CD4-positive, alpha-beta T cell treated with Interleukin-4 for 4 hours (primary cell): ENCODE measurements at regions not wholly inside any gene's neighbourhood (a gene's known extent, or its start where the extent isn't known, plus 50 kb on each side); places are given as distances from the start of the nearest gene placed in this dataset.
"Not testable (repeated sequence)": the region's sequence is repeated elsewhere in the genome, so short reads cannot be mapped to it uniquely, and the experiment has no call there.

Source experiments
- DNase-seq: peaks from one replicate; pipeline ENCODE4 v3.0.0-alpha.2; 2020

DNA sequence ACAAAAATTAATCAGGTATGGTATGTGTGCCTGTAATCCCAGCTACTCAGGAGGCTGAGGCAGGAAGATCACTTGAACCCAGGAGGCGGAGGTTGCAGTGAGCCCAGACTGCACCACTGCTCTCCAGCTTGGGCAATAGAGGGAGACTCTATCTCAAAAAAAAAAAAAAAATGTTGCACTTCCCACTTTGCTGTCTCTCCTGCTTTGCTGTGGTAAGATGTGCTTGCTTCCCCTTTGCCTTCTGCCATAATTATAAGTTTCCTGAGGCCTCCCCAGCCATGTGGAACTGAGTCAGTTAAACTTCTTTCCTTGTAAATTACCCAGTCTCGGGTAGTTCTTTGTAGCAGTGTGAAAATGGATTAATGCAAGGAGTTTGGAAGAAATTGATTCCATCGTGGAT is 120.3 kb upstream of the CFAP20DC start:
- not testable (repeated sequence) for DNase-seq

DNA sequence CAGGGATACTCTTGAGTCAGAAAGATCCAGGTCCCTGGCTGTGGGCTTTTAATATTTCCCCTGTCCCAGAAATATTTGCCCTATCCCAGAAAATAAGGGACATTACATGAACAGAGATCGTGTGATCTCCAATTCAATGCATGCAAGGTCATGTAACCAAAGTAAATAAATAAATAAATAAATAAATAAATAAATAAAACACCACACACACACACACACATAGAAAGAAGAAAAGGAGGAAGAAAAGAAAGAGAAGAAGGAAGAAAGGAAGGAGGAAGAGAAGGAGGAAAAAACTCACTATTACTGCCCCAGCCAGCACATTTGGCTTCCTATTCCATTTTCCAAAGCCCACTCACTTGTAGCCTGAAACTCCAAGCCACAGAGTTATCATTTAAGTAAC is 117.9 kb upstream of the CFAP20DC start:
- no peak for DNase-seq

DNA sequence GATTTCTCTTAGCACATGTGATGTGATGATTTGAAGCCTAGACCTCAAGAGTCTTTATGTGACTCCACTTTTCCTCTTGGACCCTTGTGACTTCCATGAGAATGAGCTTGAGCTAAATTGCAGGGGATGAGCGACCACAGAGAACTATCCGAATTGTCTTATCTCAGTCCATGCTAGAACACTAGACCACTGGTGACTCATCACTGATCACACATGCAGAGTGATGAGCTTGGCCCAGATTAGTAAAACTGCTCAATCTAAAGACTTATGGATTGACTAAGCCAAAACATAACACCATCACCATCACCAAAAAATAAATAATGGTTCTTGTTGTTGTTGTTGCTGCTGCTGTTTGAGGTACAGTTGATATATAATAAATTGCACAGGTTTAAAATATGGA is 114.1 kb upstream of the CFAP20DC start:
- DNase-seq, result no peak

DNA sequence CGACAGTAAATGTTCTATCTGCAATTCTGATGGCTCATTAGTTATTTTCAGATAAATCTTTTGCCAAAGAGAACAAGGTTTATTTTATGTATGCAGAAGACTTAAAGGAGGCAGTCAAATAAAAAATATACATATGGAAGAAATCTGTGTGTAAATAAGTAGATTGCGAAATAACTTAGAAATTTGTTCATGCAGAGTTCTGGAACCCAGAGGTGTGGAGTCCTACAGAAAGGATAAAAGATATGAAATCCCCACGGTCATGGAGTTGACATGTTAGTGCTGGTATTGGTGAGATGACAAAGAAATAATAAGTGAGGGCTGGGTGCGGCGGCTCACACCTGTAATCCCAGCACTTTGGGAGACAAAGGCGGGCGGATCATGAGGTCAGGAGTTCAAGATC is 111.2 kb upstream of the CFAP20DC start:
- no peak for DNase-seq

DNA sequence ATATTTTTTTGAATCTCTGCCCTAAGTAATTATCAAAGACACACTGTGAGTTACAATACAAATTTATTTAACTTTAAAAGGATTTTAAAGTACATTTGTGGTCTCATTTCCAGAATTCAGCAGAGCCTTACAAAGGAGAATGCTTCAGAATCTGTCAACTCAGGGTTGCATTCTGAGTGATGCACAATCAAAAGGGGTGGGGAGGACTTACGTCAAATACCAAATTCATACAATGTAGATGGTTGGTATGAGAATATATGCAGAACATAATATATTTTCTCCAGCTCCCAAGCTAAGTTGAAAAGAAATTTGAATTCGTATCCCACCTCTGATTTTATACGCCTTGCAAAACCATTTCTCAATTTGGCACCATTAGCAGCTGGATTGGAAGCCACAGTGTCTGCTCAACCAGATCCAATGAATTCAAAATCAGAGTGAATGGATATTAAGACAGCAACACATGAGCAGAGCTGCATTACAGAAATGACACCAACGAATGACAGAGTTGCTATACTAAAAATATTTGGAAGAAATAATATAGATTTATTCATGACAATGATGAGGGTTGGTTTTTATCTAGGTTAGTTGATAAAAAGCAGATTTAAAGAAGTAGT is 110.4 kb upstream of the CFAP20DC start:
- DNase-seq, result no peak

DNA sequence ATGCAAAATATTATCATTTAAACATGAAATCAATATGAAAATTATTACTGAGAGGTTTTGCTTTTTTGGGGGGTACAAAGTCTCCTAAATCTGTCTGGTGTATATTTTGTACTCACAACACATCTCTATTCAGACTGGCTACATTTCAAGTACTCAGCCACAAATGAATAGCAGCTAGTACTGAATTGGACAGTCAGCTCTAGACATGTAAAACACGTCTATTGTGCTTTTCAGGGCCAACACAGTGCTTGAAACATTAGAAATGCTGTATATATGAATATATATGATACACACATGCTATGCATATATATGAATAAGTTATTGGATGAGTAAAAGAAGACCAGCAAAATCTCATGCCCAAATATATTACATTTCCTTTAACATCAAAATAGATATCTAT is 103.8 kb upstream of the CFAP20DC start:
- DNase-seq, result no peak

DNA sequence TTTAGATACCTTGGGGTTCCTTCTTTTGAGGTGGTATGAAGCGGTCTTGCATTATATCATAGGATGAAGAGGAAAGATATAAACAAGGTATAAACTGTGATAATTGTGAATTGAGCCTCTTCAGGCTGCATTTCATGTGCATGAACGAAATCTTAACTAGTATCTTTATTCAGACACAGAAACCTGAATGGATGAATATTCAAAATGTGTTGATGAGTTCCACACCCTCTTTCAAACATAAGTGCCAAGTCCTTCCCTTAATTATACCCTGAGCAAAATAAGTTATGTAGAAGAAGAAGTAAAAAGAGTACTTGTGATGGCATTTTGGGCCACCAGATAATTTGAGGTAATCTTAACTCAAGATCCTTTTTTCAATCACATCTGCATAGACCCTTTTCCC is 103.1 kb upstream of the CFAP20DC start:
- DNase-seq, result no peak

DNA sequence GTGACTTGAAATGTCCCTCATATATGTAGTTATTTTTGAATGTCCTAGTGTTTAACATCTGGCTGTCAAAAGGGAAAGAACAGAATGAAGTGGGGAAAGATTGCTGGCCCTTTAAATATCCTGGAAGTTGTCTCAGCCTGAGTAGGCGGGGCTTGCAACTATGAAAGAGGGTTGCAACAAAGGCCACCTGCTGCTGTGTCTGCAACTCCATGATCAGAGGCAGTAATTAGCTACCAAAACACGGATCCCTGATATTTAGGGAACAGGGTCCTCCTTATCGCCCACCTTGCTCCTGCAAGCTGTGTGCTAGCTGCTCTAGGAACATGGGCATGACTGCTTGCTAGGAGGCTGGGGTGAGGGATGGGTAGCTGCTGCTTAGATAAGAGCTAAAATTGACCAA is 100.2 kb upstream of the CFAP20DC start:
- DNase-seq, result no peak

DNA sequence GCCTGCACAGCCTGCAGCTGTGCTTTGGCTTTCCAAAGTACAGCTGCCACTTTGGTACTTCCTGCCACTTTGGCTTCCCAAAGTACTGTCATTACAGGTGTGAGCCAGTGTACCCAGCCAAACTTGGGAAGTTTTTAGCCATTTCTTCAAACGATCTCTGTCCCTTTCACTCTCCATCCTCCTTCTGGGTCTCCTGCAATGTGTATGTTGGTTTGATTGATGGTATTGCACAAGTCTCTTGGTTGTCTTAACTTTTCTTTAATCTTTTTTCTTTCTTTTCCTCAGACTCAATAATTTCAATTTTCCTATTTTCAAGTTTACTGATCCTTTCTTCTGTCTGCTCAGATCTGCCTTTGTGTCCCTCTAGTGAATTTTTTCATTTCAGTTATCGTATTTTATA is 99.3 kb upstream of the CFAP20DC start:
- DNase-seq, result no peak

DNA sequence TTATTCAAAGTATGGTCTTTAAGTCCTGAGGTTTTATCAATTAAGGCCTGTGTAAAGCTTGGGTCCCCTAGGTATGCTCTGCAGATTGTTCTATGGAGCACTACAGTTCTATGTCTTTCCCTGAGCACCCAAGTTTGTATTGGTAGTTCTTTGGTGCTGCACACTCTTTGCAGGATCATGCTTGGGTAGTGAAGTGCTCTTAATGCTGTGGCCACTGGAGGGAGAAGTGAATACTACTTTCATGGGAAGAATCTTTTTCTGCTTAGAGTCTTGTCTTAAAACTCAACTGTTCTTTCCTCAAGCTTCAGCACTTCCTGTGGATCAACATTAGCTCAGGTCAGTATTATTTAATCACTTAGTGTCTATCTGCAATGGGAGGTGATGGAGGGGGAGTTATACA is 93.6 kb upstream of the CFAP20DC start:
- no peak for DNase-seq

DNA sequence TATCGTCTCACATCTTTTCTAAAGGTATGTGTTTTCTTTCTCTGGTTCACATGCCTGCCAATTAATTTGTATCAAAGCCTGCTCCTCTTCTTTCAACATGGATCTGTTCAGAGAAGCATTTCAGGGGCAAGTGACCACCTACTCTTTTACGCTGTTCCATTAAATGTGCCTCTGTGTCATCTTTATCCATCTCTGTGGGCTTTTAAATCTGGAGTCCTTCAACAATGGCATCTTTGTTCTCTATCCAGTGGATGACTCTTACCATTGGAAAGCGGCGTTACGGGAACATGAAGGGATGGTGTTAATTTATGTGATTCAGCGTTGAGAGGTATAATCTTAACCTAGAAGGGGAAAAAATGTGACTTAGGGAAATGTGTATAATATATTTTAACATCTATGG is 92.7 kb upstream of the CFAP20DC start:
- DNase-seq, result no peak

DNA sequence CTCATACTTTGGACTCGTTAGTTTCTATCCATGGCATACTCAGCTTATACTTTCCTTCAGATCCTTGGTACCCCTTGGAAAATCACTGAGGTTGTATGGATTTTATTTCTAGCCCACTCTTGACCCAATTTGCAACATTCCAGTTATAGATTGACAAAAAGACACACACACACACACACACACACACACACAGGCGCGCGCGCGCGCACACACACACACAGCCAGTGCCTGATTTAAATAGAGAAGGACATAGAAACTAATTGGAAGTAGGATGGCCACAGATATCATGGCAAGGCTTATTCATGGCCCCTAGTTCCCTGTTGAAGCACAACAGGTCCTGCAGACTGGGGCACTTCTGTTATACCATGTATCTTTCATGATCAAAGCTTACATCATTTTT is 89.1 kb upstream of the CFAP20DC start:
- DNase-seq, result no peak

DNA sequence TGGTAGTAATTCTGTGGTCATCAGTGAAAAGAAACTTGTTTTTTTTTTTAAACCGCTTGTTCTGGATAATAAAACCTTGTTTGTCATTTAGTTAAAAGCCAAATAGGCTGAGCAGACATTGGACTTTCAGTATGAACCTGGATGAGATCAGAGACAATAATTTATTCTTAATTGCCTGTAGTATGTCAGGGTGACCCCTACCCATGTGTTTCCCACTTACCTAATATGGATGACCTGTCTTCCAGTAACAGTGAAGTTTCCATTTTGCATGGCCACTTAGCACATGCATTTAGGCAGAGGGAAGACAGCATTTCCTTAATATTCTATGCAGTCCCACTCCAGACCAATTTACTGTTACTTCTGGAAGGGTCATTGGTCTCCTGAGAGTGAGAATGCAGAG is 87.6 kb upstream of the CFAP20DC start:
- no peak for DNase-seq

DNA sequence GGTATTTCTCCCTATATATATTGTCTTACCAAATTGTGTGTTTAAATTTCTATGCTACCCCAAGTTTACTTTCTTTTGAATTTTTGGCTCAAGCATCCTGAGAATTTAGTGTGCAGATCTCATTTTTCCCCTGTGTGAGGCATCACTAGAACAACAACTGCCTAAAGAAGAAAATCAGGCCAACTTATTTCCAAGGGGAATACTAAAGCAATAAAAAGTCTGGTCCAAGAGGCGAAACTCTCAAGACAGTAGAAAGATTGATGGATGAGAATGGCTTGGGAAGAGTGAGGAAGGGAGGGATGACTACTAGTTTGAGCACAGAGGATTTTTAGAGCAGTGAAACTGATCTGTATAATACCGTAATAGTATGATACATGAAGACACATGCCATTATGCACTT is 86.3 kb upstream of the CFAP20DC start:
- no peak for DNase-seq

DNA sequence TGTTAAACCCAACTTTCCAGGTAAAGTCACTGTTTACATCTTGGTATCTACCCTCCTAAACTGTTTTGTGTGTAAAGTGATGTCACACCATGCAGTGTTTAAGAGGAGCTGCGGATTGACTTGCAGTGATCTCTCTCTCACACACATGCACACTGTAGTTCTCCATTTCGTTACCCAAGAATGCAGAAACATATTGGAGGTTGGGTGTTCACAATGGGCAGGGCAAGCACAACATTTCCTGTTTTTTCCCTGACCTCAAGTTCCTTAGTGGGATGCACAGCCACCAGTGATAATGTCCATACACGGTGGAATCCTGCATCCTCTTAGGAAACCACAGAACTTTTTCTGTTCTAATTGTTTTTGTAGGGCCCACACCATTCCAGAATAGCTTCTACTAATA is 85.3 kb upstream of the CFAP20DC start:
- no peak for DNase-seq

DNA sequence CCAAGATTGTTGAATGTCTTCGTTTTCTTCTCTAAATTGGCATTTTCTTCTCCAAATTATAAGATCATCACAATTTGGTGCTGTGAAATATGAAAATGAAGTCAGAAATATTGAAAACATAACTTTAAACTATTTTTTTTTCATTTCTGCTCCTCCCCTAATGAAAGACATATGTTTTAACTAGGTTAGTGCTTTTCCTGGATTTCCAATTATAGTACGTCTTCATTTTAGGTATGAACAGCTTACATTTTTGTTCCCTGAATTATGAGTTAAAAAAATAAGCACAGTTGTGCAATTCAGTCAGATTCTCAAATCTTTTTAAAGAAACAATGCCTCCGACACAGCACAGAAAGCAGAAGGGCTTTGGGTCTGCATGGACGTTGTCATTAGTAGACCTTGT is 83.5 kb upstream of the CFAP20DC start:
- no peak for DNase-seq

DNA sequence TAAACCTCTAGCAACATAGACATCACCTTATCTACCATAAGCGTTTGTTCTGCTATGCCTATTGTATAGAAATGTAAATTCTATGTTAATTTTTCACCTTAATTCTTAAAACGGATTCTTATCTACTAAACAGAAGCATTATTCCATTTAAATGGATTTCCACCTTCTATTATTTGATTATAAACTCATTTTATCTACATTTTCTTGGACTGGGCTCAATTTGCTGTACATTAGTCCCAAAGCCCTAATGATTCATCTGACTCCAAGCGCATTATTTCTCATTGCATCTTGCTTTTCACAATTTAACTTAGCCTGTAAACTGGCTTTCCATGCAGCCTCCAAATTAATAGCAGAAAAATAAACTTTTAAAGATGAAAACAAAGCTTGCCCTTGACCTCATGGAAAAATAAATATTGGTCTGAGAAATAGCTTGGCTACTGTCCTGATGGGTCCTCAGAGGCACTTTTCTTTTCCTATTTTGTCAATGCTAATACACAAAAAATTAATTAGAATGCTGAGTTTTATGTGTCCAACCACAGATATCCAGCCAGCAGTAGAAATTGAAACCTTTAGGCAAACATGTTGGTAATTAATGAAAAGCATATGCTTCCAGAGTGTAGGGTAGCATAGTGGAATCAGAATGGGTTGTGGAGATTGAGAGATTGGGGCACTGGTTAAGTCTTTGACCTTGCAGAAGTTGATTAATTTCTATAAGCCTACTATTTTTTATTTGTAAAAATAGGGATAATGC is 81.4 kb upstream of the CFAP20DC start:
- no peak for DNase-seq

DNA sequence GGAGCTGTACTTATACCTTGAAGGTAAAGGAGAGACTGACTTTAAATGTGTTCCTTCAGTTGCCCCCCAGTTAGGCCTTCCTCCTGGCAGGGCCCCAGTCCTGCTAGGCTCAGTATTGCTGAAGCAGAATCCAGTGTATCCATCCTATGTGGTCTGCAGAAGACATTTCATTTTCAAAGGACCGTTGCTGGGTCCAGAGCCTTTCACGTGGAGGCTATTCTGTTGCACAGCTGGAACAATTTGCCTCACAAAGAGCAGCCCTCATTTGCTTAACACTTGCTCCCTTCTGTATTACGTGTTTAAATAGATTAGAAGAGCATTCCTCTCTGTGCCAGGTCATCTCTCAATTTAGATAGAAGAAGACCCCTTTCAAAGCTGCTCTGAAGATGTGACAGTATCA is 78.9 kb upstream of the CFAP20DC start:
- no peak for DNase-seq

DNA sequence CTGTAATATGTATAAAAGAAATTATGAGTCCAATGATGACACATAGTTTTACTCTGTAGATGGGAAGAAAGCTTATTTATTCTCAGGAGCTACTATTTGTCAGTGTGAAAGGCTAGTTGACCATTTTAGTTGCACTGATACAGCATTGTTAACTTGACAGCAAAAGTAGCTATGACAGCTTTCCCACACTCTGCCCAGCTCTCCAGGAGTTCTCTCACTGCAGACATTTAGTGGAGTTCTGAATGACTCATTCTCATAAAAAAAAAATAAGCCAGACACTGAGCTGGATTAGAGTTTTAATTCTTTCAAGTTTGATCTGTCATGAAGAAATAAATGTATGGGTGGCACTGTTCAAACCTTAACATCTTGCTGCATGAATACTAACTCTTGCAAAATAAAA is 77.2 kb upstream of the CFAP20DC start:
- DNase-seq, result no peak

DNA sequence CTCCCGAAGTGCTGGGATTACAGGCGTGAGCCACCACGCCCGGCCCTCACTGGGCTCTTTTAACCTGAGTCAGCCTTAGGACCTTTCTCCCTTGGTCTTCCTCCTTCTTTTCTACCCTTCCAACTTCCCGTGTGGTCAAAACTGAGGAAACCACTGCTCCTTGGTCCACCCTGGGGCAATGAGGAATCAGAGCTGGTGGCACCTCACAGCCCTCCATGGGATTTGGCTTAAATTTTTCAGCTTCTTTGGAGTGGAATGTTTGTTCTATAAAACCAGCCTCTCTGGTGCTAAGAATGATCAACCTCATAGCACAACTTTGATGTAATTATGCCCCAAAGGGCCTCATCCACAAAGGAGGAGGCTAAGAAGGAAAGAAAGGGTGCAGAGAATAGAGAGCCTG is 76.6 kb upstream of the CFAP20DC start:
- DNase-seq, result no peak

DNA sequence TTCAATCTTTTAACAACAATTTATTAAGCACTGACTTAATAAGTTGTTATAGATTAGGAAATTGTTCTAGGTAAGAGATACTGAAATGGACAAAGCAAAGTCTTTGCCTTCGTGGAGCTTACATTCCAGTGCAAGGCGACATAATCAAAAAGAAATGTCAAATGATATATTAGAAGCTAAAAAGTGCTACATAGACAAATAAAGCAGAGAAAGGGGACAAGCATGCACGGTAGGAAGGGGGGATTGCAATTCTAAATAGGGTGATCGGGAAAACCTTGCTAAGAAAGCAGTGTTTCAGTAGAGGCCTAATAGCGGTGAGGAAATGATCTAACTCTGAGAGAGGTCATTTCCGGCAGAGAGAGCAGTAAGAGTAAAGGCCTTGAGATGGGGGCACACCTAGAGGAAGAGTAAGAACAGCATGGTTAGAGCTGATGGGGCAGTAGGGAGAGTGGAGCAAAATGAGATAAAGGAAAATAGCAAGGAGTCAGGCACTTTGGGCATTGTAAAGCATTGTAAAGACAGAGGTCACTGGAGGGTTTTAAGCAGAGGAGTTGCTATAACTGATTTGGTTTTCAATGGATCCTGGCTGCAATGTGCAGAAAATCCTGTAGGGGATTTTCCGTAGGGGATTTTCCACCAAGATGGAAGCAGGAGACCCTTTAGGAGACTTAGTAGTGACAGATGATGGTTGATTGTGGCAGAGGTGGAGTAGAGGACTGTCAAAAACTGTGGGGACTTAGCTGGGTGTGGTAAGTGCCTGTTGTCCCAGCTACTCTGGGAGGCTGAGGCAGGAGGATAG is 71.7 kb upstream of the CFAP20DC start:
- no peak for DNase-seq

DNA sequence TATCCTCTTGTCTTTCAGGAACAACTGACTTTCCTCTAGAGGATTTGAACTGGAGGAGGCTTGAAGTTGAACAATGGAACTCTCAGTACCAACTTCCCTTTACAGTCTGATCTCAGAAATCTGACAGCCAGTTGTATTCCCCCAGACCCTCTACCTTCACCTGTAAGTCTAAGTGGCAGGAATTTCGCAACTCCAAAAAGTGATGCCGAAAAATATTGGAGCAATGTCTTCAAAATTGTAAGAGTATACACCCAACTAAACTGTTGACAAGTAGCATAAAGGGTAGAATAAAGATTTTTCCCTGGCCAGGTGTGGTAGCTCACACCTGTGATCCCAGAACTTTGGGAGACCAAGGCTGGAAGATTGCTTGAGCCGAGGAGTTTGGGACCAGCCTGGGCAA is 69.1 kb upstream of the CFAP20DC start:
- no peak for DNase-seq

DNA sequence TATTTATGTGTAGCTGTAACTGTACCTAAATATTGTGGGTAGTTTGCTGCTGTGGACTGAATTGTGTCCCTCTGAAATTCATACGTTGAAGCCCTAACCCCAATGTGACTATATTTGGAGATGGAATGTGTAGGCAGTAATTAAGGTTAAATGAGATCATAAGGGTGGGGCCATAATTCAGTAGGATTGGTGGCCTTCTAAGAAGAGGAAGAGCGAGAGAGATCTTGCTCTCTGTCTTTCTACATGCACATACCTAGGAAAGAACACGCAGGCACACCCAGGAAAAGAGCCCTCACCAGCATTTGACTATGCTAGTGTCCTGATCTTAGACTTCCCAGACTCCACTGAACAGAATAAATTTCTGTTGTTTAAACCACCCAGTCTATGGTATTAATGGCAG is 67.6 kb upstream of the CFAP20DC start:
- DNase-seq, result no peak

DNA sequence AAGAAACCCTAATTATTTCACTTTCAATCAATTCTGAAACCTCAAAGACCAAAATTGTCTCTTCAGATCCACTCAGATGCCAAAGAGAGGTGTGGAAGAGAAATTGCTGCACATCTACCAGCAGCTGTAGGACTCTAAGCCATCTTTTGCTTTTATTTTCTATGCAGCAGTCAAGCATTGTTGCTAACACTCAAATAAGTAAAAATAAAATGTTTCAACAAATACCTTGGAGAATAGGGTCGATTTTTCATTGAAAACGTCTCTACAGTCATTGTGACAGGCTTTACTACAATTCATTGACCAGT is 66.4 kb upstream of the CFAP20DC start:
- no peak for DNase-seq
